Liver (tissue), 3 donors: ENCODE measurements at regions not wholly inside any gene's neighbourhood (a gene's known extent, or its start where the extent isn't known, plus 50 kb on each side); places are given as distances from the start of the nearest gene placed in this dataset.

Experiments used
- EGR1 ChIP-seq, 2 donors: IDR thresholded peaks; 2 replicates each; pipeline ENCODE4 v1.6.1; 2016 to 2018; ENCODE audit warnings: antibody characterized with exemption in 2 of 2, low read depth in 2 of 2
- RAD21 ChIP-seq, 2 donors: IDR thresholded peaks; 2 replicates each; pipeline ENCODE4 v1.6.1; 2016; ENCODE audit warnings: antibody characterized with exemption in 2 of 2, mild to moderate bottlenecking in 2 of 2
- YY1 ChIP-seq: IDR thresholded peaks from 2 replicates; pipeline ENCODE4 v1.6.1; 2016; ENCODE audit warnings: antibody characterized with exemption, mild to moderate bottlenecking
- TF ChIP-seq, protein P1 (sequence below): IDR thresholded peaks from 2 replicates; pipeline ENCODE4 v1.6.1; 2016; ENCODE audit warnings: antibody characterized with exemption, mild to moderate bottlenecking
- TF ChIP-seq, protein P2 (sequence below): fragments of 150-350 bp; IDR thresholded peaks from 2 replicates; pipeline ENCODE4 v1.5.1; 2017; ENCODE audit warnings: improper control_type of control experiment, low read depth, low read length; ENCODE audit not compliant: missing input control
- TF ChIP-seq, protein P3 (sequence below): IDR thresholded peaks from 2 replicates; pipeline ENCODE4 v1.6.1; 2016; ENCODE audit warnings: antibody characterized with exemption
- donor health status: healthy.
- donor health status: healthy.

DNA sequence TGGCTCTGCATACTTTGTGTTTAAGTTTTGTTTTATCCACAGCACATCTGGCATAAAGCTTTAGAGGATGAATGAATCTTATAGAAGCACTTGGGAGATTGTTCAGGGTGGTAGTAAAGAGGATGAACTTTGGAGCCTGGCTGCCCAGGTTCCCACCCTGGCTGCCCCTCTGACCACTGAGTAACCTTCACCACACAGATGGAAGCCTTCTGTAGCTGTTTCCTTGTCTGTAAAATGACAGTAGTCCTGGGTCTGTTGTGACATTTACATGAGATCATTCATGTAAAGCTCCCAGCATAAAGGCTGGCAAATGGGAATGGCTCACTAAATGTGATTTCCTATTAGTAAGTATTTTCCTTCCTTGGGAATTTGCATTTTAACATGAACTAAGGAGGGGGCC lies 85.7 kb upstream of the FAM169A start:
- TF ChIP-seq, protein P1, sequence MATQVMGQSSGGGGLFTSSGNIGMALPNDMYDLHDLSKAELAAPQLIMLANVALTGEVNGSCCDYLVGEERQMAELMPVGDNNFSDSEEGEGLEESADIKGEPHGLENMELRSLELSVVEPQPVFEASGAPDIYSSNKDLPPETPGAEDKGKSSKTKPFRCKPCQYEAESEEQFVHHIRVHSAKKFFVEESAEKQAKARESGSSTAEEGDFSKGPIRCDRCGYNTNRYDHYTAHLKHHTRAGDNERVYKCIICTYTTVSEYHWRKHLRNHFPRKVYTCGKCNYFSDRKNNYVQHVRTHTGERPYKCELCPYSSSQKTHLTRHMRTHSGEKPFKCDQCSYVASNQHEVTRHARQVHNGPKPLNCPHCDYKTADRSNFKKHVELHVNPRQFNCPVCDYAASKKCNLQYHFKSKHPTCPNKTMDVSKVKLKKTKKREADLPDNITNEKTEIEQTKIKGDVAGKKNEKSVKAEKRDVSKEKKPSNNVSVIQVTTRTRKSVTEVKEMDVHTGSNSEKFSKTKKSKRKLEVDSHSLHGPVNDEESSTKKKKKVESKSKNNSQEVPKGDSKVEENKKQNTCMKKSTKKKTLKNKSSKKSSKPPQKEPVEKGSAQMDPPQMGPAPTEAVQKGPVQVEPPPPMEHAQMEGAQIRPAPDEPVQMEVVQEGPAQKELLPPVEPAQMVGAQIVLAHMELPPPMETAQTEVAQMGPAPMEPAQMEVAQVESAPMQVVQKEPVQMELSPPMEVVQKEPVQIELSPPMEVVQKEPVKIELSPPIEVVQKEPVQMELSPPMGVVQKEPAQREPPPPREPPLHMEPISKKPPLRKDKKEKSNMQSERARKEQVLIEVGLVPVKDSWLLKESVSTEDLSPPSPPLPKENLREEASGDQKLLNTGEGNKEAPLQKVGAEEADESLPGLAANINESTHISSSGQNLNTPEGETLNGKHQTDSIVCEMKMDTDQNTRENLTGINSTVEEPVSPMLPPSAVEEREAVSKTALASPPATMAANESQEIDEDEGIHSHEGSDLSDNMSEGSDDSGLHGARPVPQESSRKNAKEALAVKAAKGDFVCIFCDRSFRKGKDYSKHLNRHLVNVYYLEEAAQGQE = no peak
- TF ChIP-seq RAD21 (IDR thresholded peaks at IDR 0.05) = no peak
- TF ChIP-seq, protein P2, sequence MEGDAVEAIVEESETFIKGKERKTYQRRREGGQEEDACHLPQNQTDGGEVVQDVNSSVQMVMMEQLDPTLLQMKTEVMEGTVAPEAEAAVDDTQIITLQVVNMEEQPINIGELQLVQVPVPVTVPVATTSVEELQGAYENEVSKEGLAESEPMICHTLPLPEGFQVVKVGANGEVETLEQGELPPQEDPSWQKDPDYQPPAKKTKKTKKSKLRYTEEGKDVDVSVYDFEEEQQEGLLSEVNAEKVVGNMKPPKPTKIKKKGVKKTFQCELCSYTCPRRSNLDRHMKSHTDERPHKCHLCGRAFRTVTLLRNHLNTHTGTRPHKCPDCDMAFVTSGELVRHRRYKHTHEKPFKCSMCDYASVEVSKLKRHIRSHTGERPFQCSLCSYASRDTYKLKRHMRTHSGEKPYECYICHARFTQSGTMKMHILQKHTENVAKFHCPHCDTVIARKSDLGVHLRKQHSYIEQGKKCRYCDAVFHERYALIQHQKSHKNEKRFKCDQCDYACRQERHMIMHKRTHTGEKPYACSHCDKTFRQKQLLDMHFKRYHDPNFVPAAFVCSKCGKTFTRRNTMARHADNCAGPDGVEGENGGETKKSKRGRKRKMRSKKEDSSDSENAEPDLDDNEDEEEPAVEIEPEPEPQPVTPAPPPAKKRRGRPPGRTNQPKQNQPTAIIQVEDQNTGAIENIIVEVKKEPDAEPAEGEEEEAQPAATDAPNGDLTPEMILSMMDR = no peak
- TF ChIP-seq YY1 = no peak
- TF ChIP-seq EGR1 (IDR thresholded peaks at IDR 0.05; ENCODE audit: low read depth in 2 of 2) = no peak
- TF ChIP-seq, protein P3, sequence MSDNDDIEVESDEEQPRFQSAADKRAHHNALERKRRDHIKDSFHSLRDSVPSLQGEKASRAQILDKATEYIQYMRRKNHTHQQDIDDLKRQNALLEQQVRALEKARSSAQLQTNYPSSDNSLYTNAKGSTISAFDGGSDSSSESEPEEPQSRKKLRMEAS = no peak
